ENCODE measurements at regions not wholly inside any gene's neighbourhood (a gene's known extent, or its start where the extent isn't known, plus 50 kb on each side); places are given as distances from the start of the nearest gene placed in this dataset.

GRCh38 chr16:63577891-63578290 lies 1541.7 kb upstream of the CDH8 start:
- no peaks in the 10 kb centered on the region for H3K36me3 Mint-ChIP-seq (ENCODE audit: insufficient read depth in 1 of 3, low read depth in 3 of 3)
- no peak overlapping the region for H3K23ac ChIP-seq (ENCODE audit: insufficient read length, low read depth, low read length)
- no peak overlapping the region for H4K91ac ChIP-seq (ENCODE audit: insufficient read length, low read depth, low read length)
- no peak overlapping the region for H3K56ac ChIP-seq (ENCODE audit: insufficient read length, low read depth, low read length)
- no peaks in the 10 kb centered on the region for H3K79me1 ChIP-seq (ENCODE audit: insufficient read depth, low read depth, low read length, poor library complexity, severe bottlenecking)
- no peak overlapping the region for H3K14ac ChIP-seq (ENCODE audit: insufficient read depth, low read length)
- peak overlapping the region in 2 of 3 experiments; percentile 1 to 28; a peak in 2 of 7 replicates for H3K27ac Mint-ChIP-seq
- H2BK20ac ChIP-seq (ENCODE audit: low read depth, low read length, poor library complexity, severe bottlenecking): no peak overlapping the region
- no peaks in the 10 kb centered on the region for H3K23me2 ChIP-seq (ENCODE audit: insufficient read length, low read depth, low read length, poor library complexity, severe bottlenecking)
- H2BK15ac ChIP-seq (ENCODE audit: low read depth, low read length): no peak overlapping the region
- no peak overlapping the region for H2AFZ ChIP-seq (ENCODE audit: low read length)
- no peaks in the 10 kb centered on the region for H3K9me3 ChIP-seq (ENCODE audit: control insufficient read depth, low read depth, low read length)
- H3T11ph ChIP-seq (ENCODE audit: low read length): no peak overlapping the region
- H2AK5ac ChIP-seq (ENCODE audit: insufficient read length, low read length): no peak overlapping the region
- no peak overlapping the region for H3K9ac ChIP-seq (ENCODE audit: extremely low read depth, insufficient read length, low read length)
- H3K27me3 ChIP-seq (ENCODE audit: insufficient read depth, low read length): no peaks in the 10 kb centered on the region
- H3K4me1 ChIP-seq (ENCODE audit: insufficient read depth, low read length): peaks cover 5% of the 10 kb centered on the region; the same call in 1 of the 2 replicates
- H3K4ac ChIP-seq (ENCODE audit: low read depth, low read length): no peak overlapping the region
- H3K27ac ChIP-seq (ENCODE audit: insufficient read length, low read depth, low read length): no peak overlapping the region
- H4K20me1 ChIP-seq (ENCODE audit: control insufficient read depth, insufficient read depth, insufficient read length): no peaks in the 10 kb centered on the region
- H3K9me3 Mint-ChIP-seq: no peaks in the 10 kb centered on the region
- DNase-seq: no peak
- no peaks in the 10 kb centered on the region for H3K79me2 ChIP-seq (ENCODE audit: insufficient read depth, low read length)
- TF ChIP-seq CTCF (conservative IDR thresholded peaks at IDR 0.05): no peak
- H4K5ac ChIP-seq (ENCODE audit: insufficient read length, low read depth, low read length): no peak overlapping the region
- no peak overlapping the region for H3K18ac ChIP-seq (ENCODE audit: insufficient read length, low read depth, low read length)
- no peaks in the 10 kb centered on the region for H3K27me3 Mint-ChIP-seq (ENCODE audit: low read depth)
- no peak overlapping the region for H2BK120ac ChIP-seq (ENCODE audit: low read depth, low read length, poor library complexity, severe bottlenecking)
- H3K4me3 Mint-ChIP-seq: no peak overlapping the region
- no peak overlapping the region for H2BK12ac ChIP-seq (ENCODE audit: insufficient read length, low read depth, low read length)
- no peak overlapping the region for H2BK5ac ChIP-seq (ENCODE audit: insufficient read length, low read length)
- no peak overlapping the region for H3K4me2 ChIP-seq (ENCODE audit: insufficient read depth, insufficient read length, low read length)
- H4K8ac ChIP-seq (replicated peaks; ENCODE audit: insufficient read length, low read depth, low read length): no peak overlapping the region
- peaks cover 29 to 30% of the 10 kb centered on the region in 2 experiments for H3K4me1 Mint-ChIP-seq

Data from H9 (cell line).